ENCODE measurements at regions not wholly inside any gene's neighbourhood (a gene's known extent, or its start where the extent isn't known, plus 50 kb on each side); places are given as distances from the start of the nearest gene placed in this dataset.

- BruUV-seq (replicated peaks), result no TSS peak
- Histone ChIP-seq H3K9me3 (ENCODE audit: low read length) (no peaks in the 10 kb centered on the region), H3K27ac (ENCODE audit: low read length) (no peak overlapping the region), H3K4me2 (ENCODE audit: low read length) (no peak overlapping the region), H3K4me1 (ENCODE audit: insufficient read depth, low read length) (no peaks in the 10 kb centered on the region), H3K27me3 (ENCODE audit: low read length) (no peaks in the 10 kb centered on the region), H3K4me3 (ENCODE audit: low read length) (no peak overlapping the region), H3K79me2 (ENCODE audit: low read length) (no peaks in the 10 kb centered on the region), H3K36me3 (ENCODE audit: low read depth, low read length) (no peaks in the 10 kb centered on the region), H3K9ac (ENCODE audit: low read length) (no peak overlapping the region), H2AFZ (ENCODE audit: low read length) (no peak overlapping the region), H3K9me2 (replicated peaks; ENCODE audit: low read length) (no peaks in the 10 kb centered on the region), H3F3A (ENCODE audit: low read length, unreplicated experiment) (no peaks in the 10 kb centered on the region), H4K20me1 (ENCODE audit: low read length) (no peaks in the 10 kb centered on the region)
- DNase-seq, result no peak
- ChIA-PET POLR2A (ENCODE audit: unreplicated experiment) (no interaction called here), CTCF (no interaction called here)
- no peak for ATAC-seq
- intact Hi-C loops (cut with micrococcal nuclease), result no loop called here
- TF ChIP-seq EZH2 (IDR thresholded peaks at IDR 0.05; ENCODE audit: low read length, unreplicated experiment) (no peak), CTCF (conservative IDR thresholded peaks at IDR 0.05; ENCODE audit: low read depth, low read length) (no peak), EZH2phosphoT487 (IDR thresholded peaks at IDR 0.05; ENCODE audit: borderline replicate concordance, low read length) (no peak)
Observed at GRCh38 chr4:14802596-14802995, 199.7 kb upstream of the CPEB2 start.

GRCh38 chr4:14807856-14808255 lies 194.4 kb upstream of the CPEB2 start:
- CTCF ChIA-PET, result no interaction called here
- Histone ChIP-seq H3K4me1 (ENCODE audit: insufficient read depth, low read length) (no peaks in the 10 kb centered on the region), H3K4me3 (ENCODE audit: low read length) (no peak overlapping the region), H3K9me3 (ENCODE audit: low read length) (no peaks in the 10 kb centered on the region), H4K20me1 (ENCODE audit: low read length) (no peaks in the 10 kb centered on the region), H3K36me3 (ENCODE audit: low read depth, low read length) (no peaks in the 10 kb centered on the region), H3F3A (ENCODE audit: low read length, unreplicated experiment) (no peaks in the 10 kb centered on the region), H2AFZ (ENCODE audit: low read length) (no peak overlapping the region), H3K27ac (ENCODE audit: low read length) (no peak overlapping the region), H3K4me2 (ENCODE audit: low read length) (no peak overlapping the region), H3K27me3 (ENCODE audit: low read length) (no peaks in the 10 kb centered on the region), H3K9me2 (replicated peaks; ENCODE audit: low read length) (no peaks in the 10 kb centered on the region), H3K79me2 (ENCODE audit: low read length) (no peaks in the 10 kb centered on the region), H3K9ac (ENCODE audit: low read length) (no peak overlapping the region)
- DNase-seq (no peak), ATAC-seq (no peak)
- no TSS peak for BruUV-seq (replicated peaks)
- intact Hi-C loops (cut with micrococcal nuclease), result no loop called here
- TF ChIP-seq CTCF (conservative IDR thresholded peaks at IDR 0.05; ENCODE audit: low read depth, low read length) (no peak), EZH2 (IDR thresholded peaks at IDR 0.05; ENCODE audit: low read length, unreplicated experiment) (no peak), EZH2phosphoT487 (IDR thresholded peaks at IDR 0.05; ENCODE audit: borderline replicate concordance, low read length) (no peak)
- POLR2A ChIA-PET (ENCODE audit: unreplicated experiment), result no interaction called here

- Histone ChIP-seq H3K9ac (ENCODE audit: low read length) (no peak overlapping the region), H3K4me1 (ENCODE audit: insufficient read depth, low read length) (no peaks in the 10 kb centered on the region), H4K20me1 (ENCODE audit: low read length) (no peaks in the 10 kb centered on the region), H3F3A (ENCODE audit: low read length, unreplicated experiment) (no peaks in the 10 kb centered on the region), H3K36me3 (ENCODE audit: low read depth, low read length) (no peaks in the 10 kb centered on the region), H3K4me2 (ENCODE audit: low read length) (no peak overlapping the region), H3K9me3 (ENCODE audit: low read length) (no peaks in the 10 kb centered on the region), H3K27me3 (ENCODE audit: low read length) (no peaks in the 10 kb centered on the region), H3K9me2 (replicated peaks; ENCODE audit: low read length) (no peaks in the 10 kb centered on the region), H3K79me2 (ENCODE audit: low read length) (no peaks in the 10 kb centered on the region), H3K4me3 (ENCODE audit: low read length) (no peak overlapping the region), H2AFZ (ENCODE audit: low read length) (no peak overlapping the region), H3K27ac (ENCODE audit: low read length) (no peak overlapping the region)
- ATAC-seq (no peak), DNase-seq (no peak)
- POLR2A ChIA-PET (ENCODE audit: unreplicated experiment), result no interaction called here
- no TSS peak for BruUV-seq (replicated peaks)
- CTCF ChIA-PET, result no interaction called here
- no peak for TF ChIP-seq EZH2 (IDR thresholded peaks at IDR 0.05; ENCODE audit: low read length, unreplicated experiment)
- TF ChIP-seq CTCF (conservative IDR thresholded peaks at IDR 0.05; ENCODE audit: low read depth, low read length), result no peak
- TF ChIP-seq EZH2phosphoT487 (IDR thresholded peaks at IDR 0.05; ENCODE audit: borderline replicate concordance, low read length), result no peak
- intact Hi-C loops (cut with micrococcal nuclease), result no loop called here
Observed at GRCh38 chr4:14809203-14809602, 193.1 kb upstream of the CPEB2 start.
